ENCODE measurements at regions not wholly inside any gene's neighbourhood (a gene's known extent, or its start where the extent isn't known, plus 50 kb on each side); places are given as distances from the start of the nearest gene placed in this dataset.

GRCh38 chr4:62960415-62960814 is 1448.8 kb downstream of the TECRL start:
- TF ChIP-seq POLR2AphosphoS5 (IDR thresholded peaks at IDR 0.05; ENCODE audit: borderline replicate concordance, low read depth, low read length) (no peak), EZH2 (IDR thresholded peaks at IDR 0.05) (no peak), FOXP2 (optimal IDR thresholded peaks at IDR 0.05; ENCODE audit: control extremely low read depth, extremely low read length, insufficient read depth) (no peak)

Measured in SK-N-MC (cell line).